Transverse colon (tissue), 4 donors: ENCODE measurements at regions not wholly inside any gene's neighbourhood (a gene's known extent, or its start where the extent isn't known, plus 50 kb on each side); places are given as distances from the start of the nearest gene placed in this dataset.

Experiments
- DNase-seq: peaks from one replicate; pipeline ENCODE4 v3.0.0-alpha.2; 2019
- H3K27ac ChIP-seq, 4 donors: fragments of 200-600 bp; sonication (generic); 2 replicates each; pipeline ENCODE4 v1.5.1; 2016 to 2018; ENCODE audit warnings: inconsistent platforms in 4 of 4
- H3K27me3 ChIP-seq: fragments of 200-600 bp; sonication (generic); 2 replicates; pipeline ENCODE4 v1.5.1; 2017; ENCODE audit warnings: inconsistent platforms
- H3K36me3 ChIP-seq, 4 donors: fragments of 200-600 bp; sonication (generic); 2 replicates each; pipeline ENCODE4 v1.5.1; 2017 to 2019; ENCODE audit warnings: inconsistent platforms in 4 of 4
- H3K4me1 ChIP-seq, 4 donors: fragments of 200-600 bp; sonication (generic); 2 replicates each; pipeline ENCODE4 v1.5.1; 2017 to 2020; ENCODE audit warnings: inconsistent platforms in 4 of 4
- H3K4me3 ChIP-seq, 4 donors: fragments of 200-600 bp; sonication (generic); 1 replicate in 1 of 4; 2 replicates in 3 of 4; pipeline versions ENCODE4 v1.5.1 to v1.6.1; 2017 to 2019; ENCODE audit warnings: inconsistent platforms in 4 of 4
- H3K9me3 ChIP-seq, 2 donors: fragments of 200-600 bp; sonication (generic); 2 replicates each; pipeline ENCODE4 v1.5.1; 2017 to 2019; ENCODE audit warnings: inconsistent platforms in 2 of 2
- EP300 ChIP-seq: sonication (generic); formaldehyde crosslinking; IDR thresholded peaks from one replicate; pipeline ENCODE4 v1.6.1; 2017; ENCODE audit warnings: antibody characterized with exemption, low read depth
- POLR2A ChIP-seq: fragments of 450-650 bp; IDR thresholded peaks from one replicate; pipeline ENCODE4 v1.6.1; 2016; ENCODE audit warnings: antibody characterized with exemption, mild to moderate bottlenecking, moderate library complexity
- POLR2AphosphoS5 ChIP-seq, 3 donors: sonication (generic); formaldehyde crosslinking; IDR thresholded peaks; one replicate each; pipeline ENCODE4 v1.6.1; 2016; ENCODE audit warnings: antibody characterized with exemption in 3 of 3
- WGBS, 2 donors: methylation state at CpG; one replicate each; pipeline ENCODE4 v1.1.5; 2018; ENCODE audit warnings: low coverage in 1 of 2; 5-methylcytosine and 5-hydroxymethylcytosine counted together
- in situ Hi-C, 4 donors: fragments of 200-750 bp; cut with MboI; loops; one replicate each; pipeline versions ENCODE4 v1.15.0 to v1.15.1; 2017; ENCODE audit warnings: low sequenced_read_pairs in 3 of 4, low pct_ligation_motif_present in 1 of 4, low pct_unique_long_range_greater_than_20kb in 1 of 4
- intact Hi-C: fragments of 100-400 bp; cut with DNase I; formaldehyde crosslinking; loops from one replicate; pipeline ENCODE4 v1.15.1; 2023; ENCODE audit warnings: low total_unique reads
- TF ChIP-seq, protein P1 (sequence below), 5 experiments: fragments of 200-600 bp in 3 of 5; fragments of 450-650 bp in 2 of 5; sonication (generic) in 3 of 5; IDR thresholded peaks; 1 replicate in 2 of 5; 2 replicates in 3 of 5; pipeline ENCODE4 v1.5.1; 2016 to 2017; ENCODE audit warnings: antibody characterized with exemption in 5 of 5, inconsistent platforms in 3 of 5, mild to moderate bottlenecking in 2 of 5, moderate library complexity in 1 of 5

DNA sequence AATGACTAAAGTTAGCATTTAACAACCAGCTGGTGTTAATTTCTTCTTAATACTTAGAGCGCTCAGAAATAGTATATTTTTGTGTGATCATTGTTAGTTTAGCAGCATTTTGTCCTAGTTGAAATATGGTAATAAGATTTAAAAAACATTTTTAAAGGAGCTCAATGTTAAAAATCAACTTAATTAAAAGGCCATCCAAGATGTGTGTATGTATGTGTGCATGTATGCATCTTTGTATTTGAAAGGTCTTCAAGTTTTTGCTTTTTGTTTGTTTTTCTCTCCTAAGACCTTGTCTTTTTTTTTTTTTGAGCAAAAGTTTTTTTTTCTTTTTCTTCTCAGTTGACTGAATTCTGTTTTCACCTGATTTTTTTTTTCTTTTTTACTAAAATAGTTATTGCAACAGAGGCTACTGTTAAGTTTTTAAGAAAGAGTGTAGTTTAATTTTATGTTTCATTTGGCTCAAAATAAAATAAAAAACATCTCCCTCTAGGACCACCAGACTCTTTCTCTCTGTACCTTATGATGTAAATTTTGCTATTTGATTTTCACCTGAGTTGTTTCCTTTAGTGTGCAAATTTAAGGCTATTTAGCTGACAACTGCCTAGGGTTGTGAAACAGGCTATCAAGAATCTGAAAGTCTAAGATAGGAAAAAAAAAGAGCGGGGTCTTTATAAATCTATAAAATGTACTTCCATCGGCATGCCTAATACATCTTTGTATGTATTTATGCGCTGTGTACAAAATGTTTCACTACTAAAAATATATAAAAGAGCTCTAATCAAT is 76.4 kb upstream of the C1GALT1 start:
- TF ChIP-seq POLR2A (no peak), EP300 (no peak)
- TF ChIP-seq, protein P1, sequence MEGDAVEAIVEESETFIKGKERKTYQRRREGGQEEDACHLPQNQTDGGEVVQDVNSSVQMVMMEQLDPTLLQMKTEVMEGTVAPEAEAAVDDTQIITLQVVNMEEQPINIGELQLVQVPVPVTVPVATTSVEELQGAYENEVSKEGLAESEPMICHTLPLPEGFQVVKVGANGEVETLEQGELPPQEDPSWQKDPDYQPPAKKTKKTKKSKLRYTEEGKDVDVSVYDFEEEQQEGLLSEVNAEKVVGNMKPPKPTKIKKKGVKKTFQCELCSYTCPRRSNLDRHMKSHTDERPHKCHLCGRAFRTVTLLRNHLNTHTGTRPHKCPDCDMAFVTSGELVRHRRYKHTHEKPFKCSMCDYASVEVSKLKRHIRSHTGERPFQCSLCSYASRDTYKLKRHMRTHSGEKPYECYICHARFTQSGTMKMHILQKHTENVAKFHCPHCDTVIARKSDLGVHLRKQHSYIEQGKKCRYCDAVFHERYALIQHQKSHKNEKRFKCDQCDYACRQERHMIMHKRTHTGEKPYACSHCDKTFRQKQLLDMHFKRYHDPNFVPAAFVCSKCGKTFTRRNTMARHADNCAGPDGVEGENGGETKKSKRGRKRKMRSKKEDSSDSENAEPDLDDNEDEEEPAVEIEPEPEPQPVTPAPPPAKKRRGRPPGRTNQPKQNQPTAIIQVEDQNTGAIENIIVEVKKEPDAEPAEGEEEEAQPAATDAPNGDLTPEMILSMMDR (IDR thresholded peaks at IDR 0.05): no peak
- Histone ChIP-seq H3K4me3 (no peak overlapping the region), H3K9me3 (peaks cover 8 to 9% of the 10 kb centered on the region in 2 donors), H3K27me3 (no peaks in the 10 kb centered on the region), H3K4me1 (peaks cover 0 to 4% (median 1%) of the 10 kb centered on the region in 4 donors), H3K36me3 (peaks cover 0 to 4% (median 0%) of the 10 kb centered on the region in 4 donors), H3K27ac (no peak overlapping the region)
- no peak for DNase-seq
- intact Hi-C loops: no loop called here
- WGBS, 2 donors: 80 to 89% methylated on average over 4 of the region's 4 CpGs
- in situ Hi-C loops: loop anchor here in 2 of 4 donors (10.0 kb wide), 1 partner anchor 429 kb away; the partner anchor contains the start of gene COL28A1 (in 2 of the 2)

DNA sequence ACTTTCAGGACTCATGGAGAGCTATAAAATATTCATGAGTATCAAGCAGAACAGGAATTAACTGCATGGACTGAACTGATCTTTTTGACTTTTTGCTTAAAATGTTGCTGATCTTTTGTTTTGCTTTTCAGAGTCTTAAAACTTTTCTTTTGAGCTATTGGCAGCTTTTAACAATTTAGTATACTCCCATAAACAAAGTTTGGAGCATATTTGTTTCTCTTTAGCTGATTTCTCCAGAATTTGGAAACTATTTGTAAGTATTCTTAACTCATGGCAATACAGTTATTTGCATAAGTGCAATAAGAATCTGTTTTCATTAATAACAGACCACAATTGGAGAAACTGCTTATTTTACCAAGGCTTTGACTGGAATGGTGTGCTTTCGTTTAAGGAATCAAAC is 73.4 kb upstream of the C1GALT1 start:
- DNase-seq: no peak
- TF ChIP-seq POLR2AphosphoS5 (IDR thresholded peaks at IDR 0.05) (no peak), EP300 (no peak)
- H3K9me3 ChIP-seq: peaks cover 8 to 9% of the 10 kb centered on the region in 2 donors
- H3K27me3 ChIP-seq: no peaks in the 10 kb centered on the region
- H3K4me1 ChIP-seq: no peaks in the 10 kb centered on the region
- H3K27ac ChIP-seq: no peak overlapping the region
- no peak overlapping the region for H3K4me3 ChIP-seq
- WGBS, 2 donors: 75 to 88% methylated on average over 1 of the region's 1 CpG
- peaks cover 0 to 4% (median 0%) of the 10 kb centered on the region in 4 donors for H3K36me3 ChIP-seq
- in situ Hi-C loops: loop anchor here in 2 of 4 donors (10.0 kb wide), 1 partner anchor 426 kb away; the partner anchor contains the start of gene COL28A1 (in 2 of the 2)
- intact Hi-C loops: no loop called here

DNA sequence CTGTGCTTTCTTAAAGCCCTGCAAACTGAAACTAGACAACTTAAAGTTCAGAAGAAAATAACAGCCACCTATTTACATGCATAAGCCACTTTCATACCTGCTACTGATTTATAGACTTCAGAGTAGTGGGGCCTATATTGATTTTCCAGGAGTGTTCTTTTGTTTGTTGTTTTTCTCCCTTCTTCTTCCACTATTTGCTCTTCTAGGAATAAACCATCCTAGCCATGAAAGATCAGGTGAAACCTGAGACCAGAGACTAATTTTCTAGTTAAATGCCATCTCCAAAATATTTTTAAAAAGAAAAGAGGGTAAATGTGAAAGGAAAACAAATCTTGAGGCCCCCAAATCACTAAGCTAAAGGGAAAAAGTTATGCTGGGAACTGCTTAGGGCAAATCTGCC is 72.4 kb upstream of the C1GALT1 start:
- no peak for TF ChIP-seq POLR2AphosphoS5 (IDR thresholded peaks at IDR 0.05)
- no peak for TF ChIP-seq EP300
- TF ChIP-seq, protein P1 (IDR thresholded peaks at IDR 0.05): no peak
- TF ChIP-seq POLR2A: no peak
- H3K27me3 ChIP-seq: no peaks in the 10 kb centered on the region
- H3K9me3 ChIP-seq: peaks cover 8 to 9% of the 10 kb centered on the region in 2 donors
- DNase-seq: no peak
- in situ Hi-C loops: loop anchor here in 2 of 4 donors (10.0 kb wide), 2 partner anchors 425 to 445 kb away; partner anchors contain the start of gene COL28A1 (in 2 of the 2)
- intact Hi-C loops: no loop called here
- no peak overlapping the region for H3K27ac ChIP-seq
- peaks cover 0 to 4% (median 0%) of the 10 kb centered on the region in 4 donors for H3K36me3 ChIP-seq
- H3K4me3 ChIP-seq: no peak overlapping the region
- H3K4me1 ChIP-seq: no peaks in the 10 kb centered on the region

DNA sequence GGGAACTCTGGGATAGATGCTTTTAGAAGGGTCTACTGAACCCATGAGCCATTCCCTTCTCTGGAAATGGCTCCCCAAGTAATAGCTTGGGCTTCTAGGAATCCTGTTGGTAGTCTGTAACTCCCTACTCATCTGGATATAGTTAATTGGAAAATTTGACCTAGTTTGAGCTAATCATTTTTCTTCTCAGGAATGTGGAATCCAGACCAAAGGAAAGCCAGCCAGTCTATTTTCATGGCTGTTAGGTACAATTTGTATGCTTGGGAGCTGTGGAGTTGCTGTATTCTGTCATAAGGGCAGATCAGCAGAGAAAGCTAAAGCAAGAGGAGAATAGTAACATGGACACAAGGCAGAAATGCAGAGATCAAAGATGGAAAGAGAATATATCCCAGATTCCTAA is 71.6 kb upstream of the C1GALT1 start:
- TF ChIP-seq, protein P1 (IDR thresholded peaks at IDR 0.05): no peak
- no peak for TF ChIP-seq POLR2AphosphoS5 (IDR thresholded peaks at IDR 0.05)
- TF ChIP-seq EP300: no peak
- TF ChIP-seq POLR2A: no peak
- in situ Hi-C loops (loop anchor here in 1 of 4 donors (10.0 kb wide), 1 partner anchor 444 kb away; no protein-coding TSS in a partner anchor), intact Hi-C loops (no loop called here)
- H3K4me3 ChIP-seq: no peak overlapping the region
- peaks cover 8 to 9% of the 10 kb centered on the region in 2 donors for H3K9me3 ChIP-seq
- peaks cover 0 to 4% (median 0%) of the 10 kb centered on the region in 4 donors for H3K36me3 ChIP-seq
- no peaks in the 10 kb centered on the region for H3K27me3 ChIP-seq
- no peaks in the 10 kb centered on the region for H3K4me1 ChIP-seq
- no peak for DNase-seq
- H3K27ac ChIP-seq: no peak overlapping the region
